ENCODE measurements at regions not wholly inside any gene's neighbourhood (a gene's known extent, or its start where the extent isn't known, plus 50 kb on each side); places are given as distances from the start of the nearest gene placed in this dataset.

DNA sequence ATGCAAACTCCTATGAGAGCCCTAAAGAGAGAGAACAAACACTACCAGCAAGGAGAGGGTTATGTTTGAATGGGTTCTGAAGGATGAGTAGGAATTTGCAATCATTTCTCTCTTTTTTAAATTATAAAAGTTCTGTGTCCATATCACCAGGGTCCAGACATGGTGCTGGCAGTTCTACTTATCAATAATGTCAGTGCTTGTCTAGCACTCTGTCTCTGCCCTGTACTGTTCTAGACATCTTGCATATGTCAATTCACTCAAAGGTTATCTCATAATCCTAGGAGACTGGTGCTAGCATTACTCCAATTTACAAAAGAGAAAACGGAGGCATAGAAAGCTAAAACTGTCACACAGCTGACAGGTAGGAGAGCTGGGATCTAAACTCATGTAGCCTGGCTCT is 101.3 kb downstream of the VEGFA start:
- Mint-ChIP-seq H3K9me3 (no peaks in the 10 kb centered on the region), H3K4me1 (no peaks in the 10 kb centered on the region), H3K27me3 (no peaks in the 10 kb centered on the region), H3K36me3 (ENCODE audit: low read depth) (no peaks in the 10 kb centered on the region), H3K4me3 (no peak overlapping the region), H3K27ac (no peak overlapping the region)
- no peak for DNase-seq
- ChIA-PET POLR2A (no interaction called here), CTCF (no interaction called here)

DNA sequence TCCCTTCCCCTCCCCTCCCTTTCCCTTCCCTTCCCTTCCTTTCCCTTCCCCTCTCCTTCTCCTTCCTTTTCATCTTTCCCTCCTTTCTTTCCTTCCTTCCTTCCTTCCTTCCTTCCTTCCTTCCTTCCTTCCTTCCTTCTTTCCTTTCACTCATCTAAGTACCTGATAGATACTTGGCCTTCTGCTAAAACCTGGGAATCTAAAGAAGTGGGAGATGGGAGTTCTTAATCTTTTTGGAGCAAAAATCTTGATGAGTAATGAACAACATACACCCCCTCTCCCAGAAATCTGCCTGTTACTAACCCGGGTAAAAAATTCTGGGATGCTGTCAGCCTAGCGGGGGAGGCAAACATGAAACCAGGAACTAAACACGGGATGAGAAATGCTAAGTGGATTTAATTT is 100.7 kb downstream of the VEGFA start:
- Mint-ChIP-seq H3K9me3 (no peaks in the 10 kb centered on the region), H3K4me3 (no peak overlapping the region), H3K27me3 (no peaks in the 10 kb centered on the region), H3K36me3 (ENCODE audit: low read depth) (no peaks in the 10 kb centered on the region), H3K27ac (no peak overlapping the region), H3K4me1 (no peaks in the 10 kb centered on the region)
- no peak for DNase-seq
- POLR2A ChIA-PET: no interaction called here
- CTCF ChIA-PET: no interaction called here

DNA sequence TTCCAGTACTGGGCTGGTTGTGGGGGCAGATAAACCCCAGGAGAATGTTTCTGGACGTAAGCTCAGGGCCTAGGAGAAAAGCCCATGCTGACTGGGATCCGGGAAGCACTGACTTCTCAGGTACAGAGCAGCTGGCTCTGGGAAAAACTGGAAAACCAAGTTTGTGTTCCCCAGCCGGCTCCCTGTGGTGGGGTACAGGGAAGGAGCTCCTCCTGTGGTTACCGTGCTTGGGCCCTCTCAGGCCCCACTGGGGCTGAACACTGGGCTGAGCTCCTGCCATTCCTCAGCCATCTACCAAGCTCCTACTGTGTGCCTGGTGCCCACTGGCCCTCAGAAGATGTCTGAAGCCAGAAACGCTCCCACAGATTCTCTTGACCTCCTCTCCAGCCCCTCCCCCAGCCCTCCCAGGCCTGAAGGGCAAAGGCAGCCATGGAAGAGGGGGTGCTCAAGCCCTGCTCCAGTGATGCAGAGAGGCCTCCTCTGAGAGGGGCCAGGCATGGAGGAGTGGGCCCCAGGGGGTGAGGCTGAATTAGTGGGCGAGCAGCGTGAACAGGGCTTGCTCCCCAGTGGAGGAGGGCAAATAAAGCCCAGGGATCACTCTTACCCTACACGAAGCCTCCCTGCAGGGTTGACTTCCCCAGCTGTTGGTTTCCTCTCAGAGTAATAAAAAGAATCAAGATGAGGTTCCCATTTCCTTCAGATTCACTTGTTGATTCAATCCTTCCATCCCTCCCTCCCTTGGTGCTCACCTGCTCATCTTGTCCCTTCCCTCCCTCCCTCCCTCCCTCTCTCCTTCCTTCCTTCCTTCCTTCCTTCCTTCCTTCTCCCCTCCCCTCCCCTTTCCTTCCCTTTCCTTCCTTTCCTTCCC is 100.0 kb downstream of the VEGFA start:
- Mint-ChIP-seq H3K4me1 (no peaks in the 10 kb centered on the region), H3K36me3 (ENCODE audit: low read depth) (no peaks in the 10 kb centered on the region), H3K4me3 (no peak overlapping the region), H3K9me3 (no peaks in the 10 kb centered on the region), H3K27me3 (no peaks in the 10 kb centered on the region), H3K27ac (no peak overlapping the region)
- ChIA-PET POLR2A (no interaction called here), CTCF (no interaction called here)
- no peak for DNase-seq

DNA sequence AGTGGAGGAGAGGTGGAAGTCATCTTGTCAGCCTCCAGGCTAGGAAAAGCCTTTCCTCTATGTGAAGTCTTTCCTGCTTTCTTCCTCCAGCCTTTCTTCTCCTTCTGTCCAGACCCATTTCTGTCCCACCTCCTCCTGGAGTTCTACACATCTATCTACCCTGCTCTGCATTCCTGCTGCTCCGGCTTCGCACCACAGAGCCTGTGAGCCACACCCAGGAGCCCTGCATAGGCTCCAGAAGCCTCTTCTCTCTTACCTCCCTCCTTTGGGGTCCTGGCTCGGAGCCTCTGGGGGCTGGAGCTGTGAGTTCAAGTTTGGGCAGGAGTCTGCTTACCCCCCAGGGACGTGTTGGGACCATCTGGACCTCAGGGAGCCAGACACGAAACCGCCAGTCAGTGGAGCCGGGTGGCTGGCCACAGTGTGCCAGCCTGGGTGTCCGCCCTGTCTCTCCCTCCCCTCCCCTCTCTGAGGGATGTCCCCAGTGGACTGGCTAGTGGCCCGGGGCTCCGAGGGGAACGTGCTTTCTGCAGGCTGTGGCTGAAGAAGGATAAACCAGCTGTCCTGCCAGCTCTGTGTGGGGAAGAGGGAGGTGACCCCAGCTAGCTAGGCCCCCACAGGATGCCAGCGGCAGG is 99.2 kb downstream of the VEGFA start:
- H3K36me3 Mint-ChIP-seq (ENCODE audit: low read depth): no peaks in the 10 kb centered on the region
- DNase-seq: no peak
- no peaks in the 10 kb centered on the region for H3K4me1 Mint-ChIP-seq
- ChIA-PET CTCF (no interaction called here), POLR2A (no interaction called here)
- no peak overlapping the region for H3K27ac Mint-ChIP-seq
- no peak overlapping the region for H3K4me3 Mint-ChIP-seq
- H3K27me3 Mint-ChIP-seq: no peaks in the 10 kb centered on the region
- no peaks in the 10 kb centered on the region for H3K9me3 Mint-ChIP-seq

DNA sequence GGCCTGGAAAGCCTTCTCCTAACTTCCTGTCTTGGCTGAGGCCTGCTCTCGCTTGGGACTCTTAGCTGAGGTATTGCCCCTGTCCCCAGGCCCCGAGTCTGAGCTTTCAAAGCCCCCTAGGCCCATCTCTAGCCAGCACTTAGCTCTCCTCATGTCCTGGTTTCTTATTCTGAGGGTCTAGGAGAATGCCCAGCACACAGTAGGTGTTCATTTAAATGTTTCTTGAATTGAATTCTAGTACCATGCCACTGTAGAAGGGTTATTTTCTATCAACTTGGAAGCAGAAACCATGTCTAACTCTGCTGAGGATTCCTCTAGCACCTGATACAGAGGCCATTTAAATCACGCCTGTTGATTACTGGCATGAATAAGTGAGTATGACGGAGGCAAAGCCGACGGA is 98.5 kb downstream of the VEGFA start:
- CTCF ChIA-PET: no interaction called here
- H3K27me3 Mint-ChIP-seq: peaks cover 5% of the 10 kb centered on the region
- H3K9me3 Mint-ChIP-seq: no peaks in the 10 kb centered on the region
- POLR2A ChIA-PET: no interaction called here
- no peak overlapping the region for H3K27ac Mint-ChIP-seq
- no peak overlapping the region for H3K4me3 Mint-ChIP-seq
- DNase-seq: no peak
- no peaks in the 10 kb centered on the region for H3K4me1 Mint-ChIP-seq
- H3K36me3 Mint-ChIP-seq (ENCODE audit: low read depth): no peaks in the 10 kb centered on the region

DNA sequence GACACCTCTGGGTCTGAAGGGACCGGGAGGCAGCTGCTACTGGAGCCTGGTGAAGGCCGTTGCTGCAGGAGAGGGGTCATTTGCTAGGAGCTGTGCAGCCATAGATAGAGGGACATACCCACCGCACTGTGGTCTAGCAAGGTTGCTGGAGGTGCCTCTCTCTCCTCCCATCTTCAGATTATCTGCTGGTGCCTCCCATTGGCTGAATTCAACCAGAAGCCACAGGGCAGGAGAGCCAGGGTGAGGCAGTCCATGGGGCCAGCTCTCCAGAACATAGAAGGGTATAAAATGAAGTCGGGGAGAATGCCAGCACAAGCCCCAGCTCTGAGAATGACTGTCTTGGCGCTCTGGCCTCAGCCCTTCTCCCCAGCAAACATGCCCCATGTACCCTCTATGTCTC is 98.0 kb downstream of the VEGFA start:
- no peak overlapping the region for H3K4me3 Mint-ChIP-seq
- ChIA-PET POLR2A (no interaction called here), CTCF (no interaction called here)
- no peak overlapping the region for H3K27ac Mint-ChIP-seq
- H3K9me3 Mint-ChIP-seq: no peaks in the 10 kb centered on the region
- no peaks in the 10 kb centered on the region for H3K36me3 Mint-ChIP-seq (ENCODE audit: low read depth)
- peaks cover 6% of the 10 kb centered on the region for H3K27me3 Mint-ChIP-seq
- DNase-seq: no peak
- H3K4me1 Mint-ChIP-seq: no peaks in the 10 kb centered on the region

DNA sequence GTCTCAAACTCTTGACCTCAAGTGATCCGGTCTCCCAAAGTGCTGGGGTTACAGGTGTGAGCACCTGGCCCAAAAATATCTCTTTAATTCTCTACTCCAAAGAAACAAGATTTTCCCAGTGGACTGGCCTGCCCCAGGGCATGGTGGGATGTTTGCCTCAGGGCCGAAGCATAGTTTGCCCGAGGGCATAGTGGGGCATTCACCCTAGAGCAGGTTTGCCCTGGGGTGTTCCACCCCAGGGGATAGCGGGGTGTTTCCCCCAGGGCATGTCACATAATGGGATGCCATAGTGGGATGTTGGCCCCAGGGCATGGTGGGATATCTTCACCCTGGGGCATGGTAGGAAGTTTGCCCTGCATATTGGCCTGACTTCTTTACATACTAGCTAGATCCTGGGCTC is 97.2 kb downstream of the VEGFA start:
- H3K4me3 Mint-ChIP-seq: no peak overlapping the region
- no peaks in the 10 kb centered on the region for H3K4me1 Mint-ChIP-seq
- no peak overlapping the region for H3K27ac Mint-ChIP-seq
- no peak for DNase-seq
- H3K9me3 Mint-ChIP-seq: no peaks in the 10 kb centered on the region
- CTCF ChIA-PET: interaction anchor here (0.6 to 0.9 kb wide), 2 partner anchors 48 to 60 kb away, joined by 3 read pairs; no protein-coding TSS in a partner anchor
- peaks cover 6% of the 10 kb centered on the region for H3K27me3 Mint-ChIP-seq
- H3K36me3 Mint-ChIP-seq (ENCODE audit: low read depth): no peaks in the 10 kb centered on the region
- POLR2A ChIA-PET: no interaction called here

DNA sequence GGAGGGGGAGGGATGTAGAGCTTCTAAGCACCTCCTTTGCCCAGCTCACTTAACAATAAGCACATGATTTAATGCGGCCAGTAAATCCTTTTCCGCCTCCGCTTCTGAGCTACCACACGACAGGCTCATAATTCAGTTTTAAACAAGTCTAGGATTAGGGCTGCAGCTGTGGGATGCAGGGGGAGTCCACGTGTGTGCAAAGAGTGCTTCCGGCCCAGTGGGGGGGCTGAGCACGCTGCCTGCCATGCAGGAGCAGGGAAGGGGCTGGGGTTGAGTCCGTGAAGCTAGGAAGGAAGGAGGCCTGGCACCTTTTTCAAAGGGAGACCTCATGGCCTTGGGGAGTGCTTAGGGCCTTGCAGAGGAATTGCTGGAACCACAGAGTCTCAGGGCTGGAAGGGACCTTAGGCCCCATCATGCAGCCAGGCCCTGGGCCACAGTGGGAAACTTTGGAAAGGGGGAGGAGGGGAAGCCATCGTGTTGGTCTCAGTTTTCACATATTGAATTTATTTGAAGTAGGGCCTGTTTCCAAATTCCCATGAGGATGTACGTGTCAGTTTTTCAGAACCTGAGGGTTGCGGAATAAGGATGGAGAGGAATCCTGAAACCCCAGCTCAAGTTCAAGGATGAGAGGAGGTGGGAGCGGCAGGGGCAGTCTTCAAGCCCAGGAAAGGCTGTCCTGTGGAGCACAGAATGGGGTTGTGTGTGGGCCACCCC is 96.1 kb downstream of the VEGFA start:
- H3K4me1 Mint-ChIP-seq: no peaks in the 10 kb centered on the region
- H3K27me3 Mint-ChIP-seq: peaks cover 6% of the 10 kb centered on the region
- ChIA-PET CTCF (interaction anchor here (0.6 to 0.9 kb wide), 2 partner anchors 59 to 503 kb away, joined by 3 read pairs; no protein-coding TSS in a partner anchor), POLR2A (no interaction called here)
- H3K4me3 Mint-ChIP-seq: no peak overlapping the region
- no peak overlapping the region for H3K27ac Mint-ChIP-seq
- no peak for DNase-seq
- H3K9me3 Mint-ChIP-seq: no peaks in the 10 kb centered on the region
- no peaks in the 10 kb centered on the region for H3K36me3 Mint-ChIP-seq (ENCODE audit: low read depth)

DNA sequence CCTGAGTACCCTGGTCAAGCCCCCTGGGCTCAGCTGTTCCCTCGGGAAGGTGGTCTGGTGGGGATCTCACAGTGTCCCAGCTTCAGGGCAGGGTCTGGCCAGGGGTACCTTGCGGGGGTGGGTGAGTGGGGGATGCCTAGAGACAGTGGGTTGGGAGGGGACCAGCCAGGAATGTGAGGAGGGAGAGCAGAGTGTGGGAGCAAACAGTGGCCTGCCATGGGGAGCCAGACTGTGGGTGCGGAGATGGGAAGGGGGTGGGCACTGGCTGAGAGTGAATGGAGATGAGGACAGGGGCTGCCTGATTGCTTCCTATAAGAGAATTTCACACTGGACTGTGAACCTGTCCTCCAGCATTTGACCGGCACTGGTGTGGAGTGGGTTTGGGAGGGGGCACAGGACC is 95.1 kb downstream of the VEGFA start:
- Mint-ChIP-seq H3K9me3 (no peaks in the 10 kb centered on the region), H3K27me3 (peaks cover 6% of the 10 kb centered on the region), H3K36me3 (ENCODE audit: low read depth) (no peaks in the 10 kb centered on the region), H3K27ac (no peak overlapping the region), H3K4me3 (no peak overlapping the region), H3K4me1 (no peaks in the 10 kb centered on the region)
- ChIA-PET POLR2A (no interaction called here), CTCF (no interaction called here)
- no peak for DNase-seq

DNA sequence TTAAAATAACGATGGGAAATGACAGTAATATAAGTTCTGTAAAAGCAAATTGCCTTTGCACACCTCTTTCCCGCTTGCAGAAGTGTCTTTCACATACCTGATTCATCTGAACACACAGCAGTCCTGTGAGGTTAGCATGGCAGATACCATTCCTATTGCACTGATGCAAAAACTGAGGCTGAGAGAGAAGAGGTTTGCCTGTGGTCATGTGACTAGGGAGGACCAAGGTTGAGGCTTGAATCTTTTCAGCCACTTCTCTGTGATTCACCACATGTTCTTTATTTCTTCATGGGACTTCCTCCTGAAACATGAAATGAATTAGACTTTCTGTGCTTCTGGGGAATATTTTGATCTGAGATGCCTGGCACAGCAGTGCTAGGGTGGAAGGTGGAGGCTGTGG is 92.9 kb downstream of the VEGFA start:
- ChIA-PET CTCF (no interaction called here), POLR2A (no interaction called here)
- H3K4me3 Mint-ChIP-seq: no peak overlapping the region
- H3K4me1 Mint-ChIP-seq: no peaks in the 10 kb centered on the region
- DNase-seq: no peak
- H3K27ac Mint-ChIP-seq: no peak overlapping the region
- H3K9me3 Mint-ChIP-seq: no peaks in the 10 kb centered on the region
- H3K27me3 Mint-ChIP-seq: peaks cover 6% of the 10 kb centered on the region
- H3K36me3 Mint-ChIP-seq (ENCODE audit: low read depth): no peaks in the 10 kb centered on the region

DNA sequence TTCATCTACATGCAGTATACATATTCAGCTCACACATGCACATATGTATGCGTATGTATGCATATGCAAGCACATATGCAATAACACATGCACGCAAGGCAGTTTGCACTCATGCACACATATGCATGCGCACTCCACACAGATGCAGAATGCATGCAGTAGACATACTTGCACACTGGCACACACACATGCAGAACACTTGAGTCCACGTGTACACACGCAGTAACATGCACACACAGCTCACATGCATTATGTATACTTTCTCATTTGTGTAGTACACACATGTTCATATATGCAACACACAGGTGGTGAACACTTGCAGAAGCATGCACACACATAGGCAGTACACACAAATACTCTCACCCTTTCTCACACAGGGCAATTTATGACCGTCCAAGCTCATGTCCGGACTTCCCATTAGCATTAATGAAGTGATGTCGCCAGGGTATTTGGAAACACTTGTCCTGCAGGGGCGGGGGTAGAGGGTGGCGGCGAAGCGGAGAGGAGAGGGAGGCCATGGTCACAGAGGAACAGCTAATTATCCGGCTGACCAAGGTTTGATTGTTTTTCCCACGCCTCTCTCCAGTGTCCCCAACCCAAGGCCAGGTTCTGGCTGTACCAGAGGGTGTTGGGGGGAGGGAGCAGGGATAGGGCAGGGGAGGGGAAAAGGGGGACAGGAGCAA is 91.3 kb downstream of the VEGFA start:
- Mint-ChIP-seq H3K4me1 (no peaks in the 10 kb centered on the region), H3K36me3 (ENCODE audit: low read depth) (no peaks in the 10 kb centered on the region), H3K27me3 (peaks cover 6% of the 10 kb centered on the region), H3K27ac (no peak overlapping the region), H3K9me3 (no peaks in the 10 kb centered on the region), H3K4me3 (no peak overlapping the region)
- CTCF ChIA-PET: no interaction called here
- POLR2A ChIA-PET: no interaction called here
- no peak for DNase-seq

DNA sequence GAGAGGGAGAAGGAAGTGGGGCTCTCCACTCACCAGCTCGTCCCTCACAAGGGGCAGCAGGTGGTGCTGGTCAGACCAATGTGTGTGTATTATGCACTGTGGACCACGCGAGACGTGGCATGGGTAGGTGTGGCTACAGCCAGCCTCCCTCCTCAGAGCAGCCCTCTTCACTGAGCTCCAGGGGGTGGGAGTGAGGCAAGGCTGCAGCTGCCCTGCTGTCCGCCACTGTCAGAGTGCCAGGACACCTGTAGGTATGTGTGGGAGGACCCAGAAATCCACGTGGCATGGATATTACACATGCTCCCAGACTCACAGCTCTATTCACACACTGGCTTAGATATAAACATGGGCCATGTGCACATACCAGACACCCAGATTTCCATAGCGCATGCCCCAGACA is 90.3 kb downstream of the VEGFA start:
- ChIA-PET CTCF (no interaction called here), POLR2A (no interaction called here)

DNA sequence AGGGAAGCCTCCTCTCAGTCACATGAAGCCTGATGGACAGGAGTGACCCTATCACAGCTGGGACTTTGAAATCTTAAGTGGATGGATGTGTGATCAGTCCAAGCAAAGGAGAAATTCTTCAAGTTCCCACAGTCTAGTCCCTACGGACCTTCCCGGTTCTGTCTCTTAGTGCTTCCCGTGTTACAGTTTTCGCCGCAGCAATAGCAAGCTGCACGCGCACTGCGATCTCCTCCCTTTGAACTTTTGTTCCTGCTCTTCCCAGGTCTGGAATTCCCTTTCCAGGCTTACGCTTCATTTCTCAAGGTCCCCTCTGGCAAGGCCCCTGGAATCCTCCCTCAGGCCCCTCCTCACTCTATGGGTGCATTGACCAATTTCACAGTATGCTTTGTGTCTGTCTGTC is 89.2 kb downstream of the VEGFA start:
- H3K9me3 Mint-ChIP-seq: no peaks in the 10 kb centered on the region
- DNase-seq: no peak
- H3K4me3 Mint-ChIP-seq: no peak overlapping the region
- no peaks in the 10 kb centered on the region for H3K4me1 Mint-ChIP-seq
- H3K27ac Mint-ChIP-seq: no peak overlapping the region
- no peaks in the 10 kb centered on the region for H3K36me3 Mint-ChIP-seq (ENCODE audit: low read depth)
- H3K27me3 Mint-ChIP-seq: peaks cover 6% of the 10 kb centered on the region
- CTCF ChIA-PET: no interaction called here
- POLR2A ChIA-PET: no interaction called here

More for the DNA sequence above, 90.3 kb downstream of the VEGFA start:
- DNase-seq: no peak
- Mint-ChIP-seq H3K9me3 (no peaks in the 10 kb centered on the region), H3K36me3 (ENCODE audit: low read depth) (no peaks in the 10 kb centered on the region), H3K27ac (no peak overlapping the region), H3K27me3 (peaks cover 6% of the 10 kb centered on the region), H3K4me3 (no peak overlapping the region), H3K4me1 (no peaks in the 10 kb centered on the region)
